Esophagus muscularis mucosa (tissue), 4 donors: ENCODE measurements at regions not wholly inside any gene's neighbourhood (a gene's known extent, or its start where the extent isn't known, plus 50 kb on each side); places are given as distances from the start of the nearest gene placed in this dataset.
"Not testable (repeated sequence)": the region's sequence is repeated elsewhere in the genome, so short reads cannot be mapped to it uniquely, and the experiment has no call there.

Experiments used
- DNase-seq: peaks from one replicate; pipeline ENCODE4 v3.0.0-alpha.2; 2017; ENCODE audit errors: extremely low spot score
- H3K27ac ChIP-seq, 4 donors: fragments of 200-600 bp; sonication (generic); replicated peaks in 1 of 4; 1 replicate in 3 of 4; 2 replicates in 1 of 4; pipeline ENCODE4 v1.5.1; 2016 to 2019; ENCODE audit warnings: mild to moderate bottlenecking in 1 of 4
- H3K27me3 ChIP-seq, 4 donors: fragments of 200-600 bp; sonication (generic); one replicate each; pipeline versions ENCODE4 v1.5.1 to v1.6.0; 2016 to 2019
- H3K36me3 ChIP-seq, 4 donors: fragments of 200-600 bp; sonication (generic); one replicate each; pipeline ENCODE4 v1.5.1; 2016 to 2019
- H3K4me1 ChIP-seq, 4 donors: fragments of 200-600 bp; sonication (generic); one replicate each; pipeline ENCODE4 v1.5.1; 2016 to 2019
- H3K4me3 ChIP-seq, 4 donors: fragments of 200-600 bp; sonication (generic); 1 replicate in 2 of 4; 2 replicates in 2 of 4; pipeline ENCODE4 v1.5.1; 2016 to 2019; ENCODE audit warnings: mild to moderate bottlenecking in 4 of 4, moderate library complexity in 1 of 4
- H3K9me3 ChIP-seq, 4 donors: fragments of 200-600 bp; sonication (generic); 1 replicate in 3 of 4; 2 replicates in 1 of 4; pipeline ENCODE4 v1.5.1; 2016 to 2019
- CTCF ChIP-seq, 3 experiments: fragments of 200-600 bp in 2 of 3; fragments of 450-650 bp in 1 of 3; sonication (generic) in 2 of 3; IDR thresholded peaks; one replicate each; pipeline ENCODE4 v1.5.1; 2017 to 2019; ENCODE audit warnings: antibody characterized with exemption in 3 of 3, mild to moderate bottlenecking in 2 of 3, moderate library complexity in 1 of 3
- EP300 ChIP-seq: sonication (generic); formaldehyde crosslinking; IDR thresholded peaks from one replicate; pipeline ENCODE4 v1.6.1; 2017; ENCODE audit warnings: antibody characterized with exemption
- POLR2A ChIP-seq: fragments of 450-650 bp; IDR thresholded peaks from one replicate; pipeline ENCODE4 v1.6.1; 2017; ENCODE audit warnings: antibody characterized with exemption, moderate library complexity, mild to moderate bottlenecking, low read depth
- POLR2AphosphoS5 ChIP-seq, 2 donors: sonication (generic); formaldehyde crosslinking; IDR thresholded peaks; one replicate each; pipeline ENCODE4 v1.6.1; 2017; ENCODE audit warnings: antibody characterized with exemption in 2 of 2
- WGBS: methylation state at CpG from one replicate; pipeline ENCODE4 v1.1.5; 2018; 5-methylcytosine and 5-hydroxymethylcytosine counted together
- intact Hi-C: fragments of 100-400 bp; cut with DNase I; formaldehyde crosslinking; loops from one replicate; pipeline ENCODE4 v1.15.1; 2023

- Histone ChIP-seq H3K9me3 (peaks cover 0 to 74% (median 67%) of the 10 kb centered on the region in 4 donors), H3K36me3 (no peaks in the 10 kb centered on the region), H3K4me1 (no peaks in the 10 kb centered on the region), H3K27me3 (no peaks in the 10 kb centered on the region), H3K4me3 (no peak overlapping the region), H3K27ac (no peak overlapping the region)
- TF ChIP-seq POLR2AphosphoS5 (IDR thresholded peaks at IDR 0.05), result no peak
- TF ChIP-seq CTCF (IDR thresholded peaks at IDR 0.05), result no peak
- no peak for TF ChIP-seq POLR2A
- no peak for TF ChIP-seq EP300
- intact Hi-C loops, result no loop called here
- DNase-seq, result no peak
- 82% methylated on average over 6 of the region's 6 CpGs for WGBS
These were observed 1353.3 kb downstream of the UQCRFS1 start for GRCh38 chr19:27859689-27860088.

GRCh38 chr19:27858981-27859581 is 1353.9 kb downstream of the UQCRFS1 start:
- H3K9me3 ChIP-seq, result peaks cover 0 to 74% (median 70%) of the 10 kb centered on the region in 4 donors
- DNase-seq, result peak; percentile 72
- no peak overlapping the region for H3K27ac ChIP-seq
- no peak for TF ChIP-seq EP300
- no peak for TF ChIP-seq CTCF (IDR thresholded peaks at IDR 0.05)
- TF ChIP-seq POLR2AphosphoS5 (IDR thresholded peaks at IDR 0.05), result no peak
- no peak for TF ChIP-seq POLR2A
- no peaks in the 10 kb centered on the region for H3K27me3 ChIP-seq
- H3K36me3 ChIP-seq, result no peaks in the 10 kb centered on the region
- intact Hi-C loops, result no loop called here
- no peak overlapping the region for H3K4me3 ChIP-seq
- 91% methylated on average over 7 of the region's 7 CpGs for WGBS
- no peaks in the 10 kb centered on the region for H3K4me1 ChIP-seq

GRCh38 chr19:27852931-27853330 is 1360.0 kb downstream of the UQCRFS1 start:
- H3K4me3 ChIP-seq, H3K36me3 ChIP-seq, DNase-seq, H3K27me3 ChIP-seq, H3K4me1 ChIP-seq, H3K27ac ChIP-seq, intact Hi-C loops: not testable (repeated sequence)
- H3K9me3 ChIP-seq, result peaks cover 0 to 93% (median 60%) of the 10 kb centered on the region in 4 donors
- 87% methylated on average over 7 of the region's 7 CpGs for WGBS

GRCh38 chr19:27851543-27852060 is 1361.3 kb downstream of the UQCRFS1 start:
- intact Hi-C loops, result no loop called here
- no peak for DNase-seq
- TF ChIP-seq POLR2AphosphoS5 (IDR thresholded peaks at IDR 0.05) (no peak), EP300 (no peak), POLR2A (no peak), CTCF (IDR thresholded peaks at IDR 0.05) (no peak)
- Histone ChIP-seq H3K27ac (no peak overlapping the region), H3K36me3 (no peaks in the 10 kb centered on the region), H3K9me3 (peaks cover 0 to 93% (median 55%) of the 10 kb centered on the region in 4 donors), H3K27me3 (no peaks in the 10 kb centered on the region), H3K4me3 (no peak overlapping the region), H3K4me1 (no peaks in the 10 kb centered on the region)
- 80% methylated on average over 12 of the region's 14 CpGs for WGBS

- Histone ChIP-seq H3K9me3 (peaks cover 0 to 95% (median 58%) of the 10 kb centered on the region in 4 donors), H3K27ac (no peak overlapping the region), H3K27me3 (no peaks in the 10 kb centered on the region), H3K4me3 (no peak overlapping the region), H3K36me3 (no peaks in the 10 kb centered on the region), H3K4me1 (no peaks in the 10 kb centered on the region)
- WGBS, result no CpG with 5 or more reads among the region's 30 CpGs
- no peak for DNase-seq
- TF ChIP-seq EP300 (no peak), POLR2AphosphoS5 (IDR thresholded peaks at IDR 0.05) (no peak), CTCF (IDR thresholded peaks at IDR 0.05) (no peak), POLR2A (no peak)
- intact Hi-C loops, result no loop called here
These were observed 1361.9 kb downstream of the UQCRFS1 start for GRCh38 chr19:27851002-27851481.
